M059J (cell line): ENCODE measurements at regions not wholly inside any gene's neighbourhood (a gene's known extent, or its start where the extent isn't known, plus 50 kb on each side); places are given as distances from the start of the nearest gene placed in this dataset.

ENCODE experiments used
- DNase-seq: peaks from one replicate; pipeline ENCODE4 v3.0.0-alpha.2; 2012; ENCODE audit warnings: low read depth

- no peak for DNase-seq
Measured at GRCh38 chr4:62260254-62260653, 1060.1 kb downstream of the ADGRL3 start.

GRCh38 chr4:62256479-62256878 is 1056.4 kb downstream of the ADGRL3 start:
- DNase-seq = no peak

DNA sequence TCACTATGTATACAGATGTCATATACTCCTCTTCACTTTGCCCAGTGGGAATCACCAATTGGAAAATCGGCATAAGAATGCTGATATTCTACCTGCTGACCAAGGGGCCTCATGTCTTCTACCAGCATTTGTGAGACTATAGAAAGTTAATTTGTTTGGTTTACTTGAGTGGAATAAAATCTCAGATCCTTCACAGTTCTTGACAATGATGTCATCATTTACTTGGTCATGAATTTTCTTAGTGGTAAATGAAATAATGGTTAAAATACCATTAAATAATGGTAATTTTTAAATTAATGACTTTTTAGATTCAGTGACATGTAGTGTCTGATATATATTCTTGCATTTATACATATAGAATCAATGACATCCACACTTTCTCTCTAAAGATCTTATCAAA is 1052.6 kb downstream of the ADGRL3 start:
- DNase-seq = no peak

DNA sequence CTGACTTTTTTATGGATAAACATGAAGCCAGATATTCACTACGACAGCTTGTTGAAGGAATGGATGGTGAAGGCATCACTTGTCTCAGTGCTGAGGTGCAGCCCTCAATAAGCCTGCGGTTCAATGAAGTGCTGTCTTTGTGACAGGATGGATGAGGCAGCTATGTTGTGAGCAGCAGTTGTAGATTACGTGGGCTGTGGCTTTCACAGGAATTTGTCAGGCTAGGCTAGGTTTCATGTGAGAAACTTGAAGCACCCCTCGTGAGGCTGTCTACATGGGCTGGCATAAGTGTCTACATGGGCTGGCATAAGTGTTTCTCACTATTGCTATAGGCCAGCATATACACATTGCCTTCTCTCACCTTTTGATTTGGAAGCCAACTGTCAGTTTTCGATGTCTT is 1050.0 kb downstream of the ADGRL3 start:
- no peak for DNase-seq

- no peak for DNase-seq
Measured at GRCh38 chr4:62243895-62244294, 1043.8 kb downstream of the ADGRL3 start.

GRCh38 chr4:62235911-62236310 is 1035.8 kb downstream of the ADGRL3 start:
- DNase-seq = no peak

DNA sequence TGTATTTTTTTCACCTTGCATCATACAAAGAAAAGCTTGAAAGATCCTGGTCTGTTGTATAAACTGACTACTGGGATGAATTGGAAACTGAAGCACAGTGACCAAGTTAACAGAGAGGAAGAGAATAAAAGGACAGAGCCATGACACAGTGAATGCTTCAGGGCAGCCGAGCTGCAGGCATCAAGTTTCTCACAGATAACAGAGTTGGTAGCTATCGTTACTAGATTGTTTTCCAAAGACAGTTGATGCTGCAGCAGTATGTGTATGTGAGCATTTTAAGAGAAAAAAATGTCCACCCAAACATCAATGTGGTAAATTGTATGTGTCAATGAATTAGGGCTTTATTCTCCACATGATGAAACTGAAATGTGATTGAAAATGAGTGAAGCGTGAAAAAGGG is 1032.7 kb downstream of the ADGRL3 start:
- DNase-seq = no peak

- no peak for DNase-seq
Measured at GRCh38 chr4:62231994-62232393, 1031.9 kb downstream of the ADGRL3 start.

GRCh38 chr4:62226082-62226481 is 1026.0 kb downstream of the ADGRL3 start:
- no peak for DNase-seq

DNA sequence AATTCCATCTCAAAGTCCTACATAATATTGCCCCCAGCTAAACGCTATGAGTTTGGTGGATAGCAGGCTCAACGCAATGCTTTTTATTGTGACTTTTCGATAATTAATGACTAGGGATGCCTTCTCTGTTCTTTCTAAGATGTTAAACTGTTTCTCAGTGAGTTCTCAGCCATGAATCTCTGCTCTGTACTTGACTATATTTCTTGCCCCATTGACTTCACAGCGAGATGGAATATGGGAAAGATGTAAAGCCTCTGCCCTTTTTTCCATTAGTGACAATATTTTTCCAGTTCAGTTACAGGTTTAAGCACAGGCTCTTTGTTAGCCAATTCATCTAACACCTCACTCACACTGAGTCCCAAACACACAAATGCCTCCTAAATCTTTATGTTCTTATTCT is 1022.0 kb downstream of the ADGRL3 start:
- no peak for DNase-seq

DNA sequence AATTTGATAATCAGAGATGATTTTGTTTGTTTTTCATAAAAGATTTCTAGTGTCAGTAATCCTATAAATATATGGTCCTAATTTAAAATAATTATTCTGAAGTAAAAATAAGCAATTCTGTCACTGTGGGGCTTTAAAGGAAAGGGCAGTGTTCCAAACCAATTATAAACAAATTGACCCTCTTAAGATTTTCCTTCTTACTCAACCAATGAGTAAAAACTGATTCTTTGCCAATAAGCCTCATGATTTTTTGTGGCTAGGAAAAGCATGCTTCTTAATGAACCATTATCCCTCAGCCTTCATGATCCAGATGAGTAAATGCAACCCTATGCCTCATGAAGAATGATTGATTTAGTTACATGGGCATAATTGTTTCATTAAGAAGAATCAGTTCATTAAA is 1010.4 kb downstream of the ADGRL3 start:
- no peak for DNase-seq

GRCh38 chr4:62209757-62210485 is 1009.8 kb downstream of the ADGRL3 start:
- no peak for DNase-seq

DNA sequence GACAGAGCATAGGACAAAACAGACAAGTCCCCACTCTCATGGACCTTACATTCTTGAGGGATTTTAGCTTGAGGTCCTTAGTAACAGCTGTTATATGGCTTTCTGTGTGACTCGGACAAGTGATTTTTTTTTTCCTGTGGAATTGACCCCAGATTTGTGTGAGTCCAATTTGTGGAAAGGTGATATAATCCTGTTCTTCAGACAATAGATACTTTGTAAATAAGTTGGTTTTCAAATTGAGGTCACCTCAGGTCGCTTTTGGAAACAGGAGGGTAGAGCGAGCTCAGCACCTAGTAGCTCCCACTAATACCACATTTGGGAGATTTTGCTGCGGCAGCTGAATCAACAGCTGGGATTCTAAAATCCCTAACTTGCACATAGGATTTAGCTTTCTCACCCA is 1008.8 kb downstream of the ADGRL3 start:
- no peak for DNase-seq

DNA sequence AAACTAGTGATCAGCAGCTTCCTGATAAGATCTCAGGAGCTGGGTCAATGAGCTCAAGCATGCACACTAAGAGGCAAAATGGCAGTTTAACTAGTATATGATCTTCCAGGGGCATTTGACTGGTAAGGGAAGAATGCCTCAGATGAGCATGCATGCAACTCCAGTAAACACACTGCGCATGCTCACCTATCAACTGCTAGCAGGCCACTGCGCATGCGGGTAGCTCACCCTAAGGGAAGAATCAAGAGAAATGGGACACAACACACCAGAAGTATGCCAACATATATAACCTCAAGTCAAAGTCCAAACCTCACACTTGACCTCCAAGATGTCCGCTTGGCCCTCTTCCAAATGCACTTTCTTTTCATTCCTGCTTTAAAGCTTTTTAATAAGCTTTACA is 1004.0 kb downstream of the ADGRL3 start:
- DNase-seq = no peak

DNA sequence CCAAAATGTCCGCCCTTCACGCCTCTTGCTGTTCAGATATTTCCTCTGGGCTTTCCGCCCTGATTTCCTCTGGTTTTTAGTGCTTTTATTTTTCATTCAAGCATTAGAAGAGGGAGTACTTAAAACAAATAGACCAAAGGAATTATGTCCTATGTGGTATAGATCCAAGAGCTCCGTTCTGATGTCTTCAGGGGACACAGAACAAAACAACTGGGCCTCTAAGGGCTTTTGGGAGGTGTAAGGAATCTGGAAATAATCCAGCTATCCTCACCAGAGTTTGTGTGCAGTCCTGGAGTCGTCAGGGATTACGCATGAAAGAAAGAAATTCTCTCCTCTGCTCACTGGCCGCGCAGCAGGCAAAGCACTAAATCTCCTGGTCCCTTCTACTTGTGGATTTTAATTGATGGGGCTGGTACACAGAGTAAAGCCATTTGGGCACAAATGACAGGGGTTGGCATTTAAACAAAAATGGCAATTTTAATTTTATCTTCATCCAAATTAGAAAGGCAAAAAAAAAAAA is 999.2 kb downstream of the ADGRL3 start:
- no peak for DNase-seq

GRCh38 chr4:62196338-62196737 is 996.2 kb downstream of the ADGRL3 start:
- DNase-seq = no peak

- no peak for DNase-seq
Measured at GRCh38 chr4:62194342-62194741, 994.2 kb downstream of the ADGRL3 start.

DNA sequence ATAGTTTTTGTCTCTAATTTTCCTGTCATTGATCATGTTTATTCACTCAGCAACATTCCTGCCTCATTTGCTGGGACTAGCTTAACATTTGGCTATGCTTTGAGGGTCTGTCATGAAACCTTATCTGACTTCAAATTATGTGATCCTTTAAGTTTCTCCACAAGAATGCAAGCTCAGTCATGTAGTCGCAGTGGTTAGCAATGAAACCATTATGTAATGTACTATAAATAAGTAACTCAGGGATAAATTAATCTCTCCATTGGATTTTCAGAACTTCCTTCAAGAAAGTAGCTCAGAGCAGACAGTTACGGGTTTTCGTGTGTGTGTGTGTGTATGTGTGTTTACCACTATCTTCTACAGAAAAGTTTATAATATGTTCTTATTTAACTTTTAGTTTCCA is 993.6 kb downstream of the ADGRL3 start:
- no peak for DNase-seq

GRCh38 chr4:62191451-62192240 is 991.5 kb downstream of the ADGRL3 start:
- DNase-seq = no peak

GRCh38 chr4:62170235-62170634 is 970.1 kb downstream of the ADGRL3 start:
- DNase-seq = no peak

GRCh38 chr4:62168681-62169080 is 968.6 kb downstream of the ADGRL3 start:
- DNase-seq = no peak

DNA sequence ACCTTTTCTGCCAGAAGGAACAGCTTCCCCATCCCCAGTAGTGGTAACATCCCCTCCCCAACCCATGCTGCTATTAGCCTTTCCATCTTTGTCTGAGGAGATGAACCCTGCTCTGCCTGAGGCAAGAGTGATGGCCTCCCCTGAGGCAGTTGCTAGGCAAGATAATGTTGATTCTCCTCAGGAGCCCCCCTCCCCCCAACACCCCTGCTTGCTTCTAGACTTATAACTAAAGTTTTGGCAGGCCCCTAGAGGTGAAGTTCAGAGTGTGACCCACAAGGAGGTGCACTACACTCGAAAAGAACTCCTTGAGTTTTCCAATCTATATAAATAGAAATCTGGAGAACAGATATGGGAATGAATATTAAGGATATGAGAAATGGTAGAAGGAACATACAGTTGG is 962.5 kb downstream of the ADGRL3 start:
- no peak for DNase-seq

DNA sequence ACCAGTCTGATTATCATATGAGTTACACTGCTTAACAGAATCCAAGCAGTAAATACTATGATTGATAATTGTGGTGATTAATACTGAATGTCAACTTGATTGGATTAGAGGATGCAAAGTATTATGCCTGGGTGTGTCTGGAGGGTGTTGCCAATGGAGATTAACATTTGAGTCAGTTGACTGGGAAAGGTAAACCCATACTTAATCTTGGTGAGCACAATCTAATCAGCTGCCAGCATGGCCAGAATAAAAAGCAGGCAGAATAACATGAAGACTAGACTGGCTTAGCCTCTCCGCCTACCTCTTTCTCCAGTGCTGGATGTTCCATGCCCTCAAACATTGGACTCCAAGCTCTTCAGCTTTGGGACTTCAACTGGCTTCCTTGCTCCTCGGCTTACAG is 961.3 kb downstream of the ADGRL3 start:
- DNase-seq = no peak
